GM12878 (cell line): ENCODE measurements at regions not wholly inside any gene's neighbourhood (a gene's known extent, or its start where the extent isn't known, plus 50 kb on each side); places are given as distances from the start of the nearest gene placed in this dataset.

Experiments
- ATAC-seq: fragments of 200-7000 bp; cut with Tn5 transposase; 3 replicates; pipeline ENCODE4 v1.9.1; 2020; ENCODE audit warnings: mild to moderate bottlenecking, moderate library complexity
- BruUV-seq: library from RNA; stranded (reverse); fragments of 400-500 nt; replicated peaks from 2 replicates; lab custom pipeline; 2021; lab: Mats Ljungman, UMichigan
- CTCF ChIA-PET: fragments of 300-600 bp; sonication (Branson Sonifier 250); formaldehyde crosslinking; extraction: SDS; loops from one replicate; lab custom pipeline; 2021; ENCODE audit warnings: inconsistent platforms; lab: Yijun Ruan, JAX
- POLR2A ChIA-PET: fragments of 350-600 bp; formaldehyde crosslinking; extraction: SDS; loops from one replicate; lab custom pipeline; 2021; ENCODE audit warnings: inconsistent platforms; lab: Charles Lee
- RAD21 ChIA-PET: fragments of 300-600 bp; sonication (Branson Sonifier 250); formaldehyde crosslinking; loops from one replicate; lab custom pipeline; 2023; ENCODE audit warnings: antibody characterized with exemption; ENCODE audit not compliant: unreplicated experiment; lab: Charles Lee
- SMC1A ChIA-PET: fragments of 300-600 bp; sonication (Branson Sonifier 250); formaldehyde crosslinking; loops from one replicate; lab custom pipeline; 2023; ENCODE audit not compliant: unreplicated experiment, uncharacterized antibody; lab: Charles Lee
- DNase-seq: peaks from one replicate; pipeline ENCODE4 v3.0.0-alpha.2; 2011; ENCODE audit warnings: low read depth, low spot score
- FAIRE-seq: peaks from 3 replicates; lab custom pipeline; 2011; peaks lifted over from hg19 to GRCh38; lab: Jason Lieb, UNC
- H2AFZ ChIP-seq: 2 replicates; pipeline ENCODE4 v1.6.0; 2011; ENCODE audit warnings: low read depth, low read length, control low read depth; ENCODE audit not compliant: control insufficient read depth
- H3K27ac ChIP-seq: 2 replicates; pipeline ENCODE4 v1.5.1; 2011; ENCODE audit warnings: control low read depth; ENCODE audit not compliant: control insufficient read depth, insufficient read depth
- H3K27me3 ChIP-seq, 2 experiments: replicated peaks in 1 of 2; 2 replicates each; pipeline versions ENCODE4 v1.6.0 to v1.6.1; 2011; ENCODE audit warnings: low read length in 1 of 2; ENCODE audit not compliant: control insufficient read depth in 2 of 2, insufficient read depth in 2 of 2
- H3K36me3 ChIP-seq, 2 experiments: 2 replicates each; pipeline ENCODE4 v1.5.1; 2011; ENCODE audit warnings: low read length in 1 of 2; ENCODE audit not compliant: control insufficient read depth in 2 of 2, insufficient read depth in 2 of 2
- H3K4me1 ChIP-seq: 2 replicates; pipeline ENCODE4 v1.6.1; 2011; ENCODE audit warnings: mild to moderate bottlenecking, low read length, moderate library complexity, mixed read lengths; ENCODE audit not compliant: control insufficient read depth, insufficient read depth
- H3K4me2 ChIP-seq: 2 replicates; pipeline ENCODE4 v1.6.0; 2011; ENCODE audit warnings: control low read depth; ENCODE audit not compliant: control insufficient read depth, insufficient read depth
- H3K4me3 ChIP-seq: fragments of 200-600 bp; sonication (generic); 2 replicates; pipeline ENCODE4 v1.5.1; 2016
- H3K79me2 ChIP-seq: 2 replicates; pipeline ENCODE4 v1.6.0; 2011; ENCODE audit warnings: low read length; ENCODE audit not compliant: control insufficient read depth, insufficient read depth
- H3K9ac ChIP-seq: 2 replicates; pipeline ENCODE4 v1.8.0; 2011; ENCODE audit warnings: low read length, control low read depth, mixed read lengths; ENCODE audit not compliant: control insufficient read depth, insufficient read depth
- H3K9me3 ChIP-seq: replicated peaks from 3 replicates; pipeline ENCODE4 v1.5.1; 2011; ENCODE audit warnings: mild to moderate bottlenecking, low read length; ENCODE audit not compliant: control insufficient read depth, insufficient read depth
- H4K20me1 ChIP-seq: 2 replicates; pipeline ENCODE4 v1.6.0; 2011; ENCODE audit not compliant: control insufficient read depth, insufficient read depth
- CBX5 ChIP-seq: sonication (generic); IDR thresholded peaks from 2 replicates; pipeline ENCODE4 v1.6.1; 2016; ENCODE audit warnings: low read depth, moderate library complexity, mild to moderate bottlenecking, inconsistent platforms
- HSF1 ChIP-seq: fragments of 150-350 bp; IDR thresholded peaks from 2 replicates; pipeline ENCODE4 v1.6.1; 2014; ENCODE audit warnings: mild to moderate bottlenecking, low read depth, low read length
- IKZF1 ChIP-seq: fragments of 450-650 bp; conservative IDR thresholded peaks from 2 replicates; pipeline ENCODE4 v1.6.1; 2017; ENCODE audit warnings: antibody characterized with exemption, mild to moderate bottlenecking
- MTA2 ChIP-seq: fragments of 450-650 bp; IDR thresholded peaks from 2 replicates; pipeline ENCODE4 v1.6.1; 2016; ENCODE audit warnings: low read depth, mild to moderate bottlenecking, moderate library complexity
- MYC ChIP-seq: IDR thresholded peaks from 2 replicates; pipeline ENCODE4 v1.6.1; 2011; ENCODE audit warnings: mild to moderate bottlenecking, low read length, moderate library complexity, inconsistent platforms; ENCODE audit not compliant: insufficient read depth, insufficient replicate concordance, insufficient read length, severe bottlenecking
- RB1 ChIP-seq: fragments of 450-650 bp; formaldehyde crosslinking; IDR thresholded peaks from 2 replicates; pipeline ENCODE4 v1.6.1; 2017; ENCODE audit warnings: mild to moderate bottlenecking, borderline replicate concordance
- ZBTB33 ChIP-seq: fragments of 450-650 bp; IDR thresholded peaks from 2 replicates; pipeline ENCODE4 v1.6.1; 2017; ENCODE audit warnings: mild to moderate bottlenecking
- ZBTB4 ChIP-seq: fragments of 450-650 bp; formaldehyde crosslinking; IDR thresholded peaks from 2 replicates; pipeline ENCODE4 v1.4.0; 2022; ENCODE audit warnings: mild to moderate bottlenecking, moderate library complexity
- ZSCAN29 ChIP-seq: fragments of 450-650 bp; IDR thresholded peaks from 2 replicates; pipeline ENCODE4 v1.6.1; 2017; ENCODE audit warnings: mild to moderate bottlenecking, moderate library complexity
- WGBS: methylation state at CpG from one replicate; pipeline ENCODE4 v1.1.6; 2016; ENCODE audit warnings: low lambda C conversion rate; ENCODE audit not compliant: insufficient replicate concordance, insufficient coverage; ENCODE audit errors: missing lambda C conversion rate; 5-methylcytosine and 5-hydroxymethylcytosine counted together
- in situ Hi-C: fragments of 300-500 bp; cut with MboI; formaldehyde crosslinking; loops from 9 replicates; pipeline ENCODE4 v1.14.3; 2018; ENCODE audit warnings: mixed read lengths
- intact Hi-C: fragments of 100-400 bp; cut with micrococcal nuclease; formaldehyde crosslinking; loops from one replicate; pipeline ENCODE4 v1.14.2; 2022; ENCODE audit not compliant: unreplicated experiment

- TF ChIP-seq ZBTB33 = no peak
Observed at GRCh38 chr5:97549496-97549895, 366.4 kb upstream of the RIOK2 start (continued).

- FAIRE-seq = no peak
- Histone ChIP-seq H3K27ac (no peak overlapping the region), H3K79me2 (no peaks in the 10 kb centered on the region), H3K4me2 (no peak overlapping the region), H2AFZ (no peak overlapping the region), H3K36me3 (no peaks in the 10 kb centered on the region), H3K4me1 (peaks cover 11% of the 10 kb centered on the region), H3K4me3 (no peak overlapping the region), H3K27me3 (no peaks in the 10 kb centered on the region), H3K9ac (no peak overlapping the region), H4K20me1 (no peaks in the 10 kb centered on the region), H3K9me3 (peaks cover 3% of the 10 kb centered on the region; the same call in 2 of the 3 replicates)
- POLR2A ChIA-PET = no interaction called here
- SMC1A ChIA-PET = interaction anchor here (1.1 to 3.5 kb wide), 4 partner anchors 16 to 770 kb away, joined by 3 to 14 read pairs (median 4); no protein-coding TSS in a partner anchor
- CTCF ChIA-PET = interaction anchor here (1.3 to 2.1 kb wide), 2 partner anchors 16 to 23 kb away, joined by 4 to 6 read pairs; no protein-coding TSS in a partner anchor
- ATAC-seq = no peak
- in situ Hi-C loops (no loop called here), intact Hi-C loops (no loop called here)
- RAD21 ChIA-PET = interaction anchor here (0.6 to 1.1 kb wide), 2 partner anchors 30 to 101 kb away, joined by 3 read pairs; no protein-coding TSS in a partner anchor
- no TSS peak for BruUV-seq
- WGBS = 0% methylated on average over 1 of the region's 1 CpG
- no peak for TF ChIP-seq MTA2
- no peak for TF ChIP-seq ZSCAN29
- TF ChIP-seq IKZF1 = no peak
- TF ChIP-seq HSF1 = no peak
- TF ChIP-seq RB1 = no peak
- TF ChIP-seq MYC = no peak
- no peak for TF ChIP-seq CBX5
- no peak for TF ChIP-seq ZBTB4 (CRISPR knock-in tag)
- no peak for DNase-seq
Observed at GRCh38 chr5:97550164-97550563, 367.1 kb upstream of the RIOK2 start.
